Parathyroid adenoma (tissue), 2 donors: ENCODE measurements at regions not wholly inside any gene's neighbourhood (a gene's known extent, or its start where the extent isn't known, plus 50 kb on each side); places are given as distances from the start of the nearest gene placed in this dataset.

Source experiments
- H2AFZ ChIP-seq: fragments of 300-600 bp; sonication (generic); one replicate; pipeline ENCODE4 v1.7.0; 2017; ENCODE audit warnings: antibody characterized with exemption, mild to moderate bottlenecking
- H3K27ac ChIP-seq: fragments of 300-600 bp; sonication (generic); one replicate; pipeline ENCODE4 v1.7.0; 2017
- H3K27me3 ChIP-seq: fragments of 300-600 bp; sonication (generic); one replicate; pipeline ENCODE4 v1.7.0; 2017; ENCODE audit warnings: low read length; ENCODE audit not compliant: control insufficient read depth, insufficient read depth
- H3K36me3 ChIP-seq: fragments of 300-600 bp; sonication (generic); one replicate; pipeline ENCODE4 v1.7.0; 2017; ENCODE audit warnings: low read length; ENCODE audit not compliant: control insufficient read depth, insufficient read depth
- H3K4me1 ChIP-seq: fragments of 300-600 bp; sonication (generic); one replicate; pipeline ENCODE4 v1.7.0; 2017; ENCODE audit warnings: control low read depth
- H3K4me2 ChIP-seq: fragments of 300-600 bp; sonication (generic); one replicate; pipeline ENCODE4 v1.7.0; 2017; ENCODE audit warnings: low read length
- H3K4me3 ChIP-seq: fragments of 300-600 bp; sonication (generic); one replicate; pipeline ENCODE4 v1.7.0; 2017; ENCODE audit warnings: low read depth, low read length
- H3K79me2 ChIP-seq: fragments of 300-600 bp; sonication (generic); one replicate; pipeline ENCODE4 v1.7.0; 2017; ENCODE audit warnings: control low read depth
- H3K9ac ChIP-seq: fragments of 300-600 bp; sonication (generic); one replicate; pipeline ENCODE4 v1.7.0; 2017; ENCODE audit warnings: mild to moderate bottlenecking
- H3K9me3 ChIP-seq: fragments of 300-600 bp; sonication (generic); one replicate; pipeline ENCODE4 v1.7.0; 2017; ENCODE audit warnings: low read length; ENCODE audit not compliant: control insufficient read depth
- CTCF ChIP-seq: fragments of 300-600 bp; sonication (generic); IDR thresholded peaks from one replicate; pipeline ENCODE4 v1.7.0; 2017; ENCODE audit warnings: antibody characterized with exemption, mild to moderate bottlenecking
- donor health status: primary hyperparathyroidism.

- no peak overlapping the region for H3K4me3 ChIP-seq
- H3K36me3 ChIP-seq = no peaks in the 10 kb centered on the region
- TF ChIP-seq CTCF = no peak
- no peaks in the 10 kb centered on the region for H3K27me3 ChIP-seq
- no peaks in the 10 kb centered on the region for H3K4me1 ChIP-seq
- no peak overlapping the region for H2AFZ ChIP-seq
- H3K4me2 ChIP-seq = no peak overlapping the region
- H3K79me2 ChIP-seq = no peaks in the 10 kb centered on the region
- H3K9me3 ChIP-seq = no peaks in the 10 kb centered on the region
- no peak overlapping the region for H3K27ac ChIP-seq
- H3K9ac ChIP-seq = no peak overlapping the region
These were observed 58.9 kb upstream of the ZSWIM2 start for GRCh38 chr2:186907897-186908296.

GRCh38 chr2:186903216-186903615 lies 54.2 kb upstream of the ZSWIM2 start:
- Histone ChIP-seq H3K9ac (no peak overlapping the region), H3K36me3 (no peaks in the 10 kb centered on the region), H3K4me3 (no peak overlapping the region), H2AFZ (no peak overlapping the region), H3K4me1 (no peaks in the 10 kb centered on the region), H3K27ac (no peak overlapping the region), H3K27me3 (no peaks in the 10 kb centered on the region), H3K79me2 (no peaks in the 10 kb centered on the region), H3K4me2 (no peak overlapping the region), H3K9me3 (no peaks in the 10 kb centered on the region)
- TF ChIP-seq CTCF = no peak
